ENCODE measurements at regions not wholly inside any gene's neighbourhood (a gene's known extent, or its start where the extent isn't known, plus 50 kb on each side); places are given as distances from the start of the nearest gene placed in this dataset.

DNA sequence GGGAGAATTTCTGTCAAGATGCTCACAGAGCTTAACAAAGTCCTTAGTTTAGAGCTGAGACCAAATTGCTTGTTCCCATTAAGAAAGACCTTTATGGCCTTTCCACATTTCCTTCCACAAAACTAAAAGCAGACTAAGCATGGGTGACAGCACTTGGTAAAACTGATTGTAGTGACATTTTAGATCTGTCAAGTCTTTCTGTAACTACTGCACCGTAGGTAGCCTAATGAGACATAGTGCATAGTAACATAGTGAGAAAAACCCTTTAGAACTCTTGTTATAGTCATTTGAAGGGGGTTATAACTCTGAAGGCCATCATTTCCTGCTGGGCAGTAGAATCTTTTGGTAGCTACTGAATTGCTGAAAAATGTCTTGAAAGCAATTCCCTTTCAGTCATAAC lies 990.9 kb upstream of the CNTN5 start:
- TF ChIP-seq, protein P1, sequence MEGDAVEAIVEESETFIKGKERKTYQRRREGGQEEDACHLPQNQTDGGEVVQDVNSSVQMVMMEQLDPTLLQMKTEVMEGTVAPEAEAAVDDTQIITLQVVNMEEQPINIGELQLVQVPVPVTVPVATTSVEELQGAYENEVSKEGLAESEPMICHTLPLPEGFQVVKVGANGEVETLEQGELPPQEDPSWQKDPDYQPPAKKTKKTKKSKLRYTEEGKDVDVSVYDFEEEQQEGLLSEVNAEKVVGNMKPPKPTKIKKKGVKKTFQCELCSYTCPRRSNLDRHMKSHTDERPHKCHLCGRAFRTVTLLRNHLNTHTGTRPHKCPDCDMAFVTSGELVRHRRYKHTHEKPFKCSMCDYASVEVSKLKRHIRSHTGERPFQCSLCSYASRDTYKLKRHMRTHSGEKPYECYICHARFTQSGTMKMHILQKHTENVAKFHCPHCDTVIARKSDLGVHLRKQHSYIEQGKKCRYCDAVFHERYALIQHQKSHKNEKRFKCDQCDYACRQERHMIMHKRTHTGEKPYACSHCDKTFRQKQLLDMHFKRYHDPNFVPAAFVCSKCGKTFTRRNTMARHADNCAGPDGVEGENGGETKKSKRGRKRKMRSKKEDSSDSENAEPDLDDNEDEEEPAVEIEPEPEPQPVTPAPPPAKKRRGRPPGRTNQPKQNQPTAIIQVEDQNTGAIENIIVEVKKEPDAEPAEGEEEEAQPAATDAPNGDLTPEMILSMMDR (IDR thresholded peaks at IDR 0.05; ENCODE audit: low read depth, low read length) = no peak
- TF ChIP-seq EZH2phosphoT487 (IDR thresholded peaks at IDR 0.05; ENCODE audit: low read depth) = no peak

Measured in OCI-LY3 (cell line).